SK-N-SH (cell line): ENCODE measurements at regions not wholly inside any gene's neighbourhood (a gene's known extent, or its start where the extent isn't known, plus 50 kb on each side); places are given as distances from the start of the nearest gene placed in this dataset.

ENCODE experiments used
- CTCF ChIA-PET: fragments of 300-600, 350-600 bp; formaldehyde crosslinking; extraction: SDS; loops from one replicate; lab custom pipeline; 2021; lab: Yijun Ruan, JAX
- POLR2A ChIA-PET: fragments of 350-600 bp; sonication (Branson Sonifier 250); formaldehyde crosslinking; extraction: SDS; loops from one replicate; lab custom pipeline; 2020; ENCODE audit warnings: antibody characterized with exemption, inconsistent platforms; lab: Yijun Ruan, JAX
- DNase-seq: peaks from one replicate; pipeline ENCODE4 v3.0.0; 2012
- H2AFZ ChIP-seq: fragments of 200-600 bp; sonication (generic); 2 replicates; pipeline ENCODE4 v1.8.1; 2016; ENCODE audit warnings: antibody characterized with exemption, mild to moderate bottlenecking, low read depth
- H3F3A ChIP-seq: fragments of 200-600 bp; sonication (generic); replicated peaks from 2 replicates; pipeline ENCODE3; 2016; ENCODE audit warnings: antibody characterized with exemption, mild to moderate bottlenecking; ENCODE audit not compliant: insufficient read depth
- H3K27ac ChIP-seq, 2 experiments: fragments of 200-500 bp in 1 of 2; fragments of 200-600 bp in 1 of 2; sonication (Bioruptor generic) in 1 of 2; sonication (generic), shearing (Covaris generic) in 1 of 2; 2 replicates each; pipeline versions ENCODE4 v1.5.1 to v1.6.1; 2014 to 2016; ENCODE audit warnings: low read depth in 2 of 2, inconsistent platforms in 1 of 2, low read length in 1 of 2, mild to moderate bottlenecking in 1 of 2, mixed read lengths in 1 of 2
- H3K27me3 ChIP-seq: fragments of 200-600 bp; sonication (generic), shearing (Covaris generic); 2 replicates; pipeline ENCODE4 v1.6.1; 2016; ENCODE audit warnings: mixed run types; ENCODE audit not compliant: insufficient read depth
- H3K36me3 ChIP-seq, 2 experiments: fragments of 200-500 bp in 1 of 2; fragments of 200-600 bp in 1 of 2; sonication (Bioruptor generic) in 1 of 2; sonication (generic) in 1 of 2; replicated peaks in 1 of 2; 2 replicates each; pipeline versions ENCODE3 to v1.5.1; 2014 to 2016; ENCODE audit warnings: low read length in 1 of 2, mild to moderate bottlenecking in 1 of 2; ENCODE audit not compliant: insufficient read depth in 2 of 2, control insufficient read depth in 1 of 2
- H3K4me1 ChIP-seq, 2 experiments: fragments of 200-500 bp in 1 of 2; fragments of 200-600 bp in 1 of 2; sonication (Bioruptor generic) in 1 of 2; sonication (generic), shearing (Covaris generic) in 1 of 2; 2 replicates each; pipeline versions ENCODE4 v1.5.1 to v1.6.1; 2014 to 2016; ENCODE audit warnings: low read depth in 1 of 2, low read length in 1 of 2, mixed run types in 1 of 2; ENCODE audit not compliant: insufficient read depth in 2 of 2, control insufficient read depth in 1 of 2
- H3K4me2 ChIP-seq: fragments of 200-600 bp; sonication (generic), shearing (Covaris generic); 2 replicates; pipeline ENCODE4 v1.6.1; 2017; ENCODE audit warnings: mixed run types
- H3K4me3 ChIP-seq, 2 experiments: fragments of 200-500 bp in 1 of 2; fragments of 200-600 bp in 1 of 2; sonication (Bioruptor generic) in 1 of 2; sonication (generic), shearing (Covaris generic) in 1 of 2; 2 replicates each; pipeline versions ENCODE4 v1.5.1 to v1.8.1; 2014 to 2016; ENCODE audit warnings: low read depth in 2 of 2, inconsistent platforms in 1 of 2, low read length in 1 of 2, mild to moderate bottlenecking in 1 of 2, mixed read lengths in 1 of 2, moderate library complexity in 1 of 2
- H3K79me2 ChIP-seq: fragments of 200-600 bp; sonication (generic); 2 replicates; pipeline ENCODE4 v1.8.1; 2017; ENCODE audit warnings: mild to moderate bottlenecking; ENCODE audit not compliant: insufficient read depth
- H3K9ac ChIP-seq: fragments of 200-600 bp; sonication (generic); 2 replicates; pipeline ENCODE4 v1.6.1; 2017; ENCODE audit warnings: mixed run types
- H3K9me2 ChIP-seq: fragments of 200-600 bp; sonication (generic); 2 replicates; pipeline ENCODE4 v1.6.1; 2017; ENCODE audit warnings: mixed run types
- H3K9me3 ChIP-seq: fragments of 200-600 bp; sonication (generic); 2 replicates; pipeline ENCODE4 v1.6.1; 2017; ENCODE audit warnings: mixed run types, mild to moderate bottlenecking, moderate library complexity
- H4K20me1 ChIP-seq: fragments of 200-600 bp; sonication (generic); 2 replicates; pipeline ENCODE4 v1.6.1; 2017; ENCODE audit warnings: mild to moderate bottlenecking, mixed run types; ENCODE audit not compliant: insufficient read depth
- ELF1 ChIP-seq: IDR thresholded peaks from 2 replicates; pipeline ENCODE4 v1.4.0; 2012
- EZH2phosphoT487 ChIP-seq: fragments of 200-600 bp; sonication (generic); IDR thresholded peaks from 2 replicates; pipeline ENCODE4 v1.6.1; 2017; ENCODE audit warnings: low read depth, mixed run types, mild to moderate bottlenecking, antibody characterized with exemption, moderate library complexity, borderline replicate concordance
- GATA2 ChIP-seq: sonication (generic); formaldehyde crosslinking; IDR thresholded peaks from 2 replicates; pipeline ENCODE4 v1.5.0; 2020; ENCODE audit warnings: mild to moderate bottlenecking, missing genetic modification reagents
- JUND ChIP-seq: IDR thresholded peaks from 2 replicates; pipeline ENCODE4 v1.4.0; 2012
- MAX ChIP-seq: IDR thresholded peaks from 2 replicates; pipeline ENCODE4 v1.4.0; 2012; ENCODE audit warnings: low read depth
- MEF2A ChIP-seq: IDR thresholded peaks from 2 replicates; pipeline ENCODE4 v1.4.0; 2012; ENCODE audit warnings: low read depth, borderline replicate concordance
- NFIC ChIP-seq: IDR thresholded peaks from 2 replicates; pipeline ENCODE4 v1.4.0; 2012; ENCODE audit warnings: borderline replicate concordance
- NRF1 ChIP-seq: IDR thresholded peaks from 2 replicates; pipeline ENCODE4 v1.6.1; 2012; ENCODE audit warnings: low read depth, mild to moderate bottlenecking, low read length
- RAD21 ChIP-seq: IDR thresholded peaks from 2 replicates; pipeline ENCODE4 v1.6.1; 2012; ENCODE audit warnings: mild to moderate bottlenecking, low read length
- RCOR1 ChIP-seq: fragments of 150-350 bp; IDR thresholded peaks from 2 replicates; pipeline ENCODE4 v1.6.1; 2017; ENCODE audit warnings: antibody characterized with exemption, low read length
- REST ChIP-seq: IDR thresholded peaks from 2 replicates; pipeline ENCODE4 v1.6.1; 2012; ENCODE audit warnings: mild to moderate bottlenecking, low read depth, low read length, moderate library complexity
- RXRA ChIP-seq: IDR thresholded peaks from 2 replicates; pipeline ENCODE4 v1.4.0; 2012; ENCODE audit warnings: low read depth, mild to moderate bottlenecking, borderline replicate concordance
- SMC3 ChIP-seq: IDR thresholded peaks from 2 replicates; pipeline ENCODE4 v1.6.1; 2012; ENCODE audit warnings: low read depth, low read length, improper control_type of control experiment
- TAF1 ChIP-seq: IDR thresholded peaks from 2 replicates; pipeline ENCODE4 v1.6.1; 2012; ENCODE audit warnings: low read depth, mild to moderate bottlenecking, low read length, moderate library complexity, borderline replicate concordance
- TEAD4 ChIP-seq: IDR thresholded peaks from 2 replicates; pipeline ENCODE4 v1.4.0; 2012; ENCODE audit warnings: mild to moderate bottlenecking, borderline replicate concordance; ENCODE audit not compliant: insufficient read depth
- USF1 ChIP-seq: IDR thresholded peaks from 2 replicates; pipeline ENCODE4 v1.4.0; 2012; ENCODE audit warnings: low read depth, borderline replicate concordance
- USF2 ChIP-seq: fragments of 150-350 bp; IDR thresholded peaks from 2 replicates; pipeline ENCODE4 v1.6.1; 2017; ENCODE audit warnings: antibody characterized with exemption, low read length, low read depth, borderline replicate concordance
- ZBTB33 ChIP-seq: IDR thresholded peaks from 2 replicates; pipeline ENCODE4 v1.4.0; 2012; ENCODE audit warnings: low read depth, borderline replicate concordance
- WGBS: methylation state at CpG from one replicate; pipeline ENCODE4 v1.1.6; 2017; ENCODE audit warnings: low lambda C conversion rate; 5-methylcytosine and 5-hydroxymethylcytosine counted together

GRCh38 chr17:59456923-59457615, 108.3 kb upstream of the DHX40 start:
- no peaks in the 10 kb centered on the region for H3K36me3 ChIP-seq
- no peak for DNase-seq
- CTCF ChIA-PET, result interaction anchor here (2.1 to 3.0 kb wide), 2 partner anchors 16 to 64 kb away, joined by 7 to 18 read pairs; no protein-coding TSS in a partner anchor
- H3F3A ChIP-seq, result no peaks in the 10 kb centered on the region
- WGBS, result 79% methylated on average over 5 of the region's 5 CpGs
- no peak overlapping the region for H3K27ac ChIP-seq
- H3K9me2 ChIP-seq, result no peaks in the 10 kb centered on the region
- H3K9me3 ChIP-seq, result no peaks in the 10 kb centered on the region
- H3K27me3 ChIP-seq, result no peaks in the 10 kb centered on the region
- no peak overlapping the region for H3K4me3 ChIP-seq
- H3K4me1 ChIP-seq, result peaks cover 0 to 5% of the 10 kb centered on the region in 2 experiments; a peak in 1 of 4 replicates
- TF ChIP-seq USF2, result no peak
- no peak for TF ChIP-seq USF1
- no peak for TF ChIP-seq RAD21
- no peak for TF ChIP-seq REST
- TF ChIP-seq TEAD4, result no peak
- TF ChIP-seq TAF1, result no peak
- TF ChIP-seq MEF2A, result no peak
- no peak overlapping the region for H2AFZ ChIP-seq
- no peaks in the 10 kb centered on the region for H3K79me2 ChIP-seq
- POLR2A ChIA-PET, result interaction anchor here (0.6 kb wide), 1 partner anchor 25 kb away, joined by 5 read pairs; no protein-coding TSS in a partner anchor
- H3K4me2 ChIP-seq, result no peak overlapping the region
- H3K9ac ChIP-seq, result no peak overlapping the region
- no peaks in the 10 kb centered on the region for H4K20me1 ChIP-seq

GRCh38 chr17:59462385-59462784, 103.0 kb upstream of the DHX40 start:
- DNase-seq, result no peak
- Histone ChIP-seq H3K27ac (no peak overlapping the region), H4K20me1 (no peaks in the 10 kb centered on the region), H3K79me2 (no peaks in the 10 kb centered on the region), H3K9ac (no peak overlapping the region), H3K9me3 (no peaks in the 10 kb centered on the region), H3F3A (no peaks in the 10 kb centered on the region), H3K4me1 (no peaks in the 10 kb centered on the region), H3K4me3 (no peak overlapping the region), H3K9me2 (no peaks in the 10 kb centered on the region), H3K27me3 (no peaks in the 10 kb centered on the region), H2AFZ (no peak overlapping the region), H3K4me2 (no peak overlapping the region), H3K36me3 (no peaks in the 10 kb centered on the region)
- WGBS, result 62% methylated on average over 4 of the region's 4 CpGs
- ChIA-PET POLR2A (no interaction called here), CTCF (interaction anchor here (0.6 to 3.4 kb wide), 5 partner anchors 10 to 133 kb away, joined by 3 to 12 read pairs (median 3); no protein-coding TSS in a partner anchor)
- TF ChIP-seq NRF1, result no peak
- TF ChIP-seq ELF1, result no peak
- no peak for TF ChIP-seq RXRA
- no peak for TF ChIP-seq JUND
- TF ChIP-seq NFIC, result no peak
- no peak for TF ChIP-seq GATA2 (CRISPR knock-in tag)
- no peak for TF ChIP-seq MAX
- no peak for TF ChIP-seq ZBTB33
- no peak for TF ChIP-seq EZH2phosphoT487
- TF ChIP-seq SMC3, result no peak
- TF ChIP-seq RCOR1, result no peak
